HG03520 (cell line): ENCODE measurements at regions not wholly inside any gene's neighbourhood (a gene's known extent, or its start where the extent isn't known, plus 50 kb on each side); places are given as distances from the start of the nearest gene placed in this dataset.

Experiments
- ATAC-seq: cut with Tn5 transposase; IDR thresholded peaks from one replicate; pipeline ENCODE4 v1.9.1; 2021; ENCODE audit warnings: mild to moderate bottlenecking, moderate library complexity; ENCODE audit not compliant: unreplicated experiment

DNA sequence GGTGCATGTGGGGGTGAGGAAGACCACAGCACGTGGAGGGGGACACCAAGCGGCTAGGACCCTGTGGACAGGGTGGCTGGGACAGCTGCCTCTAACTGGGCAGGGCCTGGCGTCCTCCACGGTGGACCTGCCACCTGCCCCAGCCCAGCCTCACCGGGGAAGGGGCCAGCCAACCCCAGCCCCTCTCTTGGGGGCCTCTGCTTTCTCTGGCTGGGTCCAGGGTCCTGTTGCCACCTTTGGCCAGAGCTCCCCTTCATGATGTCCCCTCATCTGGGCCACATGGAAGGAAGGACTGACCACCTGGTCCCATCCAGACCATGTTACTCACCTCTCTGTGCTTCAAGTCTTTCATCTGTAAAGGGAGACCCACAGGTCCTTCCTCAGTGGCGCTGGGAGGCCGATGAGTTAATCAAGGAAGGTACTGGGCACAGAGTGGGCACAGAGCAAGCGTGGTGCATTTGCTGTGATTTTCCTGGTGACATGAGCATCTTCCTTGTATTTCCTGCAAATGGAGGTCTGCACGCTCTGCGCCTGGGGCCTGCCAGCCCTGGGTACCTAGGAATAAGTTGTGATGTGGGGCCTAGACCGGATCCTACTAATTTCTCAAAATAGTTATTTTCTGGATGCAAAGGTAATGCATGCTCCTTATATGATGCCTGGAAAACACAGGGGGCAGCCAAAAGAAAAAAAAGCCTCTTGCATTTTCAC is 538.4 kb downstream of the TBC1D22A start:
- ATAC-seq: no peak

DNA sequence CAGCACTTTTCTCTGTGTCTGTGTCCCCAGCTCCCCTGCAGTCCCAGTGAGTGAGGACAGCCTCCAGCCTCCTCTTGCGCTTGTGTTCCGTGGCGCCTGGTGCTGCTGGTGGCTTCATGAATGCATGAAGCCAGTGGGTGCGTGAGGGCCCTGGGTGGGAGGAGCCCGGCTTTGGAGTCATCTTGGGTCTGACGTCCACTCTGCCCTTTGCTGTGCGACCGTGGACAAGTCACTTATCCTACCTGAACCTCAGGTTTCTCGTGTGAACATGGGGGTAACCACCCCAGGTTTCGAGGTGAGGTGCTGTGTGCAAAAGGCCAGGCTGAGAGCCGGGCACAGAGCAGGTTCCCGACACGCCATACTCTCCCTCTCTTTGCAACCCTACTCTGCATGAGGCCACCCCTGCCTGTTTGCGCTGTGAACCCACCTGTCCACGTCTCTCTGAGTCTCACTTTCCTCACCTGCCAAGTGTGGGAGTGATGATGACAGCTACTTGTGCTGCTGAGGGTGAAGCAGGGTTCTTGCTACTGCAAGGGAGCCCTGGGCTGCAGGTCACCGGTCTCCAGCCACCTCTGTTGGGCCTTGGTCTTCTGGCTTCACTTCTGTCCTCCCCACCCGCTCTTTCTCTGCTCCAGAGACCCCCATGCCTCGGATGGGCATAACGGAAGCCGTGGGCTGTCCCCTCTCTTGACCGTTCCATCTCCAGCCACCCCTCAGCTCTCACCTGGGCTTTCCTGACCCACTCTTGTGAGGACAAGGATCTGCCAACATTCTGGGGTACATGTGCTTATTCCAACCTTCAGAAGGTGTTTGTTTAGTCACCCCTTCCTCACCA is 537.6 kb downstream of the TBC1D22A start:
- ATAC-seq: no peak

DNA sequence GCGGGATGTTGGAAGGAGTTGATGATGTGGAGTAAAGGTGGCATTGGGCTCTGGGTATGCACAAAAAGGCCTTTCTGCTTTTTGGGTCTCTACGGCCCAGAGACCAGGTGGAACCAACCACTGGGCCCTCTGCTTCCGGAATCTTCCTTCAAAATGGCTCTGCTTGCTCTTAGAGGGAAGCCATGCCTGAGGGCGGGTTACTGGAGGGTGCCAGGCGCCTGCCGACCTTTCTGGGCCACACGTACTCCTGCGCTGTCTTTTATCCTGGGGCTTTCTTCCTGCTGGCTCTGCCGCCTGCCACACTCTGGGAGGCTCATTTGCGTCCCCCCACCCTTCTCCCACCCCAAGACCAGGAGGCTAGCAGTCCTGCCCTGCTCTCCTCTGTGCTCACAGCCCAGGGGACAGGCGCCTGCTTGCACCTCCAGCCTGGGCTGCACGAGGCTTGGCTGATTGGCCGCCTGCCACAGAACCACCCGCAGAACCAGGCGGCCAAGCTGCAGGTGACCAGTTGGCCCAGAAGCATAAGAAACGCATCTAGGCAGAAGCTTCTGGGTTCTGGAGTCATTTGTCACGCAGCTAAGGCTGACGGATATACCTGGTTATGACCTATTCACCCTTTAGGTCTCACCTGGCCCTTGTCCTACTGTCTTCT is 536.9 kb downstream of the TBC1D22A start:
- ATAC-seq: no peak

DNA sequence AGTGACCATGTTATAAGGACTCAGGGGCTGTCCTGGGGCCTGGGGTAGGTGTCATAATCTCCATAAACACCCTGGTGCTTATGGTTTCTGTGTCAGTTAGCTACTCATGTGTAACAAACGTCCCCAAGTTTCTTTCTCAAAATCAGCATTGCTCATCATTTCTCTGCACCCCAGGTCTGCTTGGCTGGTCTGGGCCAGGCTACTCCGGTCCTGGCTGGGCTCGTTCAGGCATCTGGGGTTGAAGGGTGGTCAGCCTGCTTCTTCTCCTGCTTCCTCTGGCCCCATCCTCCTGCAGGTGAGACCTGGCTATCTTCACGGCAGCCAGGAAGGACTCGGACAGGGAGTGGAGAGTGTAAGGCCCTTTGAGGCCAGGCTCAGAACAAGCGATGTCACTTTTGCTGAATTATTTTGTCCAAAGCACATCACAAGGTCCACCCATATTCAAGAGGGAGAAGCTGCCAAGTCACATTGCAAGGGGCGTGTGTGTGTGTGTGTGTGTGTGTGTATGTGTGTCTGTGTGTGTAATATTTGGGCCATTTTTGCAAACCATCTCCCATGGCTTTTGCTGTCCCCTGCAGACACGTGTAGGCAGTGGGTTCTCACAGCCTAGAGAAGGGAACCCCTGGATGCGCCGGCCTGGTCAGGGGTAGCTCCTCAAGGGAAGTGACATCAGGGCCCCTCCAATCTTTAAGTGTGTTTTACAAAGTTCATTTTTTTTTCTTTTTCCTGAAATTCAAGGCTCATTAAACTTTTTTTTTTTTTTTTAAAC is 535.8 kb downstream of the TBC1D22A start:
- ATAC-seq: no peak

DNA sequence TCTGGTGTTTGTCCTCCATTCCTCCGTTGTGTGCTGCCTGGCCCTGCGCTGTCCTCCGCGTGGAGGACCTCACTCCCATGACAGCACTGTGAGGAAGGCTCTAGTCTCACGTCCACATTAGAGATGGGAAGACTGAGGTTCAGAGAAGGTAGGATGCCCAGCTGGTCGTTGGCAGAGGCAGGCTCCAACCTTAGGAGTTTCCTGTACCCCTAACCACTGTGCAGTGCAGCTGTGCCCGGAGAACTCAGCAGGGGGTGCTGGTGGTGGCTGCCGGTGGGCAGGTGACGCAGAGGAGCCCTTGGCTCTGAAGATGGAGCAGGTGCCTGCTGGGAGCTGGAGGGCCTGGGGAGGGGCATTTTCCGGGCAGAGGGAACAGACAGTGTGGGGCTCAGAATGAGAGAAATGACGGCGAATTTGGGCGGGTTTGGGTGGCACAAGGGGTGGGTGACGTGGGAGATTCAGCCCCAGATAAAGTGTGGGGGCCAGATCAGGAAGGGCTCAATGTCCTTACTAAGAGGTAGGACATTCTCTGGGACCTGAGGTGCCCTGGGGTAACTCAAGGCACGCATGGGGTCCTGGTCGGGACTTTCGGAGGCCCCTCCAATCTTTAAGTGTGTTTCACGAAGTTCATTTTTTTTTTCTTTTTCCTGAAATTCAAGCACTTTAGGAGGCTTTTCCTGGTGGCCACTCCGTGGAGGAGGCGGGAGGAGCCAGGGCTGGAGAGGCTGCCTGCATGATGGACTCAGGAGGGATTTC is 535.0 kb downstream of the TBC1D22A start:
- ATAC-seq: no peak

DNA sequence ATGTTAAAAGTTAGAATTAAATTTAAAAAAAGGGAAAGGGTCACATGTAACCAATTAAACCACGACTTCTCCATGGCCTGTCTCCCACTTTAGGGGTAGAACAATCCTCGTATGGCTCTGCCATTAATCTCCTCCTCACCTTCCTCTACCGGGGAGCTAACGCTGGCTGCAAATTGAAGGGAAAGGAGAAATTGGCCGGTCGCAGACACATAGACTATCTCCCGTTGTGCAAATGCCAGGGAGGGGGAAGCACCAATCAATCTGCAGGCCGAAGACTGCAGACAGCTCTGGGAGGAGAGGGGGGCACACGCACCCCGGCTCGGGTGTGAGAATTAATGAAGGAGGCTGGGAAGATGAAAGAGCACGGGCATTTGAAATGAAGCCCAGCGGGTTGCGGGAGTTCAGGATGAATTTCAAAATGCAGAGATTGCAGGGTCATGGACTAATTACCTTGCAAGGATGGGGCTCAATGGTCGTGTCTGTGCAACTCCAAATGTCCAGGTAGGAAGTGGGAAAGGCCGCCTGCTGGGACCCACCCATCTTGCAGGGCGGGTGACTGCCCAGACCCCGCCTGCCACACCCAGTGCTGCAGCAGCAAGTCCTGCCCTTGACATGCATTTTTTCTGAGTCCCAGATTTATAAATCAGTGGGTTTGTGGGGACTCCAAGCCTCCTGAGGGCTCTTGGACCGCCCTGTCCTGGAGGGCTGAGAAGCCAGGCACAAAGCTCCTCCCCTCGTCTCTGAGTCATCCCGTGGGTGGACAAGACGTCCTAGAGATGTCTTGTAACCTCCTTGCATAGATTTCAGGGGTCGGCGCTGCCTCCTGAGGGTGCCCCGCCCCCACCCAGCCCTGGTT is 534.2 kb downstream of the TBC1D22A start:
- ATAC-seq: no peak

DNA sequence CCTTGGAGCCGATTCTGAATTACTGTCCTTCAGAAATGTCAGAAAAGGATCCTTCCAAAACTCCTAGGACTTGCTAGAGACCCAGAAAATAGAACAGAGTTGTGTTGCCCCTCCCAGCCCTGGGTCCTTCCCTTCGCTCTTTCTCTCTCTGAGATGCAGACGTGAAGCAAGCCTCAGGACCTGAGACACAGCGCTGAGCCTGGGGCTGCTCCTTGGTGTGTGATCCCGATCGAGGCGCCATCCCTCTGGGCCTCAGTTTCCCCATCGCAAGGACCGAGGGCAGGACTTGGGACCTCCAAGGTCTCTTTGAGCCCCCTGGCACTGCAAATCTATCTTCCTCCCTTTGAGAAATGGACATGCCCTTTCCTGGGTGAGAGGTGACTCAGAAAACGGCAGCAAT is 533.5 kb downstream of the TBC1D22A start:
- ATAC-seq: no peak

DNA sequence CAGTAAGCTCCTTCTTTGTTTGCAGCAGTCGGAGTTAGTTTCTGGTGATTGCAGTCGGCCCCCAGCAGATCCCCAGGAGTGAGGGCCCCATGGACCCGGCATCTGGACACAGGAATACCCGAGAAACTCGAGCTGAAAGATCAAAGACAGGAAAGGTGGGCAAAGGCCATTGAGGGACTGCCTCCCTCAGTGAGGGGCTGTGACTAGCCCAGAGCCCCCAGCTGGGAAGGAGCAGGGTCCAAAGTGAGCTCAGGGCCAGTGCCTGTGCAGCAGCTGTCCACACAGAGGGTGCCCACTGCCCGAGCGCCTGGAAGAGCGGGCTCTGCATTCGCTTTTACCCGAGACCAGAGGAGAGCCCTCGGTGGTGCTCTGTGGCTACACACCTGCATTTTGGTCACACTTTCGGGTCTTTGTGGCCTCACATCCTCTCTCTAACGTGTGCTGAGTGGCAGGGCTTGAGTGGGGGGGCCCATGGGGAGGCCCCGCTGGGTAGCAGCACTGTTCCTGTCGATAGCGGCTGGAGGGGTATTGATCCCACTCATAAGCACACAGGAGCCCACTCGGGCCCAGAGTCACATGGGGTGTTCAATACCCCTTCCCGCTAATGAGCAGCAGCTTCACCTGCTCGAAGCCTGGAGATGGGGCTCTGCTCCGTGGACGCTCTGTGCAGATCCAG is 532.9 kb downstream of the TBC1D22A start:
- ATAC-seq: no peak

DNA sequence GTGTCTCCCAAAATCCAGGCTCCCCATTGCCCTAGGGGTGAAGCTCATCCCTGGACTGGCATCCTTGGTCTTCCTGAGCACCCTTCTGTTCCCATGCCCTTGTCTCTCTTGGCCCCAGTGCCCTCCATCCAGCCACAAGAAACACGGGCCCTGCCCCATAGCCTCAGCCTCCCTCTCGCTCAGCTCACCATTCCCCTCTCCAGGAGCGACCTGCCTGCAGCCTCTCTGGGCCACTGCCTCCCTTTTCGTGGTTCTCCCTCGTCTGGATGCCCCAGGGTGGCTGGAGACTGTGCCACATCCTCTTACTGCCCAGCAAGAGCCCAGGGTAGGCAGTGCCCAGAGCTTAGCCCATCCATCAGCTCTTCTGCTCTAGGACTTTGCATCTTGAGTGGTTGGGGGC is 532.1 kb downstream of the TBC1D22A start:
- ATAC-seq: no peak

DNA sequence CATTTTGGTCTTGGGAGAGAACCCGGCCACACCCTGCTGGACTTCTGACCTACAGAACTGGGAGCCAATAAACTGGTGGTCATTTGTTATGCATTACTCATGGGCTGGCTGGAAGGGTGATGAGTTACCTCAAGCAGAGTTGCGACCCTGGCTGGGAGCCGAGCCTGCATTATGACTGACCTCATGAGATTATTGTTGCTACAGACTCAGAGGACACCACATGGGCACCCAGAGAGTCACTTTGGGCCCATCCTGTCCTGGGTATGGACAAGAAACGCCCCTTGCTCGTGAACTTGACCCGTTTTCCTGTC is 531.7 kb downstream of the TBC1D22A start:
- no peak for ATAC-seq

DNA sequence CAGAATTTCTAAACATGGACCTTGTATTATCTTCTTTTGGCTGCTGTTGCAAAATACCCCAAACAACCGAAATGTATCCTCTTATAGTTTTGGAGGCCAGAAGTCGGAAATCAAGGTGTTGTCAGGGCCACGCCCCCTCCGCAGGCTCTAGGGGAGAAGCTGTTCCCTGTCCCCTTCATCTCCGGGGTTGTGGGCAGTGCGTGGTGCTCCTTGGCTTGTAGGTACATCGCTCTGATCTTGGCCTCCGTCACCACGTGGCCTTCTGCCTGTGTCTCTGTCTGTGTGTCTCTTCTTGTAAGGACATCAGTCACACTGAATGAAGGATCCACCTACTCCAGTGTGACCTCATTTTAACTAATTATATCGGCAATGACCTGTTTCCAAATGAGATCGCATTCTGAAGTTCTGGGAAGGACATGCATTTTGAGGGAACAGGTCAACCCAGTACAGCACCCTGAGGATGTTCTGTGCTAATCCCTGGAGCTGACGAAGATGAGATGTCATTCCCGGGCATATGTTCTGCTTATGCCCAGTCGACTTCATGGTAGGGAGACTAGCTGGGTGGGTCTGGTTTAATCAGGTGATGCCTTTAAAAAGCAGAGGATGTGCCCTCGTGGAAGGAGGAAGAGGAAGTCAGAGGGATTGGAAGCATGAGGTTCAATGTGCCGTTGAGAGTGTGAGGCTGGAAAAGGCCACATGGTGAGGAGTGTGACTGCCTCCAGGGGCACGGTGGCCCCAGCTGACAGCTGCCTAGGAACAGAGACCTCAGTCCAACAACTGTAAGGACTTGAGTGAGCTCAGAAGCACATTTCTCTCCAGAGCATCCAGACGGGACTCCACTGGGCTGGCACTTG is 531.1 kb downstream of the TBC1D22A start:
- no peak for ATAC-seq

DNA sequence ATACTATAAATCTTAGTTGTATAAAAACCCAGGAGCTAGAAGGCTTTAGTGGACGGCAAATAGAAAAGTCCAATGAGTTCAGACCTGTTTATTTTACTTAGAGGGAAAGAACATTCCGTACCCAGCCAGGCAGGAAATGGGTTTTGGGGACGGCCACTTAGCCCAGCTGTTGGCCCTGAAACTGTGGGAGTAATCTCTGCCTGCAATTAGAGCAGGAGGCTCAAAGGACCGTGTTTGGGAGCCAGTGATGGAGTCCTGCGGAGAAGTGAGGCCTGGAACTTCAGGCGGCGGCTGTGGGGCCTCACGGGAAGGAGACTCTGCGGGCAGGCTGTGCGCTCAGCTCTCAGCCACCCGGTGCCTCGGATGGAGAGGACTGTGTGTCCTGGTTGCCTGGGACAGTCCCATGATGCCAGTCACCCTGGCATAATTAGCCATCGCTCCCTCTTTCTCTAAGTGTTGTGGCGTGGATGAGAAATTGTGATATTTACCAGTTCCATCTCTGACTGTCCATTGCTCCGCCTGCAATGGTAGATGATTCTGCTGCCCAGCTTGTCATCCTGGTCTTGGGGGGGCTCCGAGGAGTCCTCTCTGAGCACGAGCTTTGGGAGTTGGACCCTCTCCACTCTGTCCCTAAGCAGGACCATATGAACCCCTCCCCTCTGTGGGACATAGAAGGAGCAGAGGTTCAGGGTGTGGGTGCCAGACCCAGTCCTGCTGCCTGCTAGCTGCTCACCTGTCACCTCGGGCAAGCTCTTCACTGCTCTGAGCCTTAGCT is 530.3 kb downstream of the TBC1D22A start:
- no peak for ATAC-seq

DNA sequence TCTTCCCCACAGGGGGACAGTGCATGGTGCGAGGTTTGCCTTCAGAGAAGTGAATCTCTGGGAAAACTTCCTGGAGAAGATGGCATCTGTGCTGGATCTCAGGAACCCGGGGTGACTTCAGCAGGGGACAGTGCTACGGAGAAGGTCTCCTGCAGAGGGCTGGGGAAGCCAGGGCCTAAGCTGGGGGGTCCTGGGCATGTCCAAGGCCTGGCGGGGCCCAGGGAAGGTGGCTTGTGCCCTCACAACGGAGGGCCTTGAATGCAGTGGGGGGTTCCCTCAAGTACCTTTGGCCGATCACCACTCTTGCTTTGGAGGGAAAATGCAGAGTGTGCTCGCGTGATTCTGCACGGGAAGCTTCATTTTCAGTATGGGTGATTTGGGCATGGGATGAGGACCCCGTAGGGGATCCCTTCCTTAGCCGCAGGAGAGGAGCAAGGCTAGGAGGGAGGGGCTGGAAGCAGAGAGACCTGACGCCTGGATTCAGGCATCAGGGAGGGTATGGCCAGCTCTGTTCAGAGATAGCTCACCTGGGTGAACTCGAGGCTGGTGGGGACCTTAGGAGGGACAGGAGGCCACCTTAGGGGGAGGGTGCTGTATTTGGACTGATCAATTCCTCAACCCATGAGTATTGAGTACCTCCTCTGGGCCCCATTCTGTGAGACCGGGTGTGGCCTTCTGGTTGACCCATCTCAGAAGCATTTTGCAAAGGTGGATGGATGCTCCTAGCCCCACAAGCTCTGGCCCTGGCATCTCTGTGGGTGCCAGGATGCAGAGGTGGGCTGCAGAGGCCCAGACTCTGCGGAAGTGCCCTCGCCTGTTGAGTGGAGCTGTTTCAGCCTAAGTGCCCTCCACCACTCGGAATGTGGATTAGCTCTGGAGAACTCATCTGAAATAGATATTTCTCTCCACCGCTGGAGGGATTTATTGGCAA is 529.4 kb downstream of the TBC1D22A start:
- no peak for ATAC-seq

DNA sequence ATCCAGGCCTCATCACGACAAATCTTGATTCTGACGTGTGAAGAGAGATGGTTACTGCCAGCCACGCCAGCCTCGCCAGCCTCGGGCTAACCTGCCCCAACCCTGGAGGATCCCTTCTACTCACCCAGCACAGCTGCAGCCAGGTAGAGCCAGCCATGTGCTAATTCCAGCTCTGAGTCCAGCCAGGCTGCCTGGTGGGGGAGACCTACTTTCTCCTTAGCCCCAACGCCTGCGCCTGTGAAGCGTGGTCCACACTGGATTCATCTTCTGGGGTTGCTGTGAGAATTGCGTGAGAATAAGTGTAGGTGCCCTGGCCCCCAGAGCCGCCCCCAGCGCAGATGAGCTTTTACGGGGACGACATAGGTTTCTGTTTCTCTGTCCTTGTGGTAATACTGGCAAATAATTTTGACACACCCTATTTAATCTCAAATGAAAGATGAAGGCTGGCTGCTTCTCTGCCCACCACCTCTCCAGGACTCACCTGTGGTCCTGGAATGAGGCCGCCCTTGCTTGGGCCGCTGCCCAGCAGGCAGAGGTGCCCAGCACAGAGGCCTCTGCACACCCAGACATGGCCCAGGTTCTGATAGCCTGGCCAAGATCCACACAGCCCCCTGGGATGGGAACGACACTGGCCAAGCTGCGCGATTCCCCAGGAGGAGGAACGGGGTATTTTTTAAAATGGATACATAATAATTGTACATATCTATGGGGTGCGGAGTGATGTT is 528.4 kb downstream of the TBC1D22A start:
- ATAC-seq: no peak

DNA sequence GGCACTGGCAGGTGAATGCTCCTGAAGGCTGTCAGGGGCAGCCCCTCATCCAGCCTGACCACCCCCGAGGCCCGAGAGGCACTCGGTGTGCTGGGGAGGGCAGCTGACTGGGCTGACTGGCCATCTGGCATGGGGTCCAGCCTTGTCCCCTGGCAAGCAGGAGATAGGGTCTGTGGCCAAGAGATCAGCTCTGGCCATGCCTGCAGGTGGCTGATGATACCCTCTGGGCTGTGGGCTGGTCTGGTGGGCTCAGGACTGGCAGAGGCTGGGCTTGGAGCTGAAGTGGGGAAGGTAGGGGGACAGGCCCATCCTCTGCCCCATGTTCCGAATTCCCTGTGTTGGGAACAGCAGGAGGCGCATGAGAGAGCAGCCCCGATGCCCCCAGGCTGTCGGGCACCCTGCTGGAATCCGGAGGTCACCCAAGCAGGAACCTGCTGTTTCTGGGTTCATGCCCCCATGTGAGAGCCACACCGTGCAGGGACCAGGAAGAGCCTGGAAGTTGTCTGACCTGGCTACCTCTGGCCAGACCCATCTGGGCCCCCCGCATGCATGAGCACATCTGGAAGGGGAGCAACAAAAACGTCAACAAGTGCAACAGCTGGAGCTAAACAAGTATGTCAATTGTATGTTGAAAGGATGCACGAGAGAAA is 527.0 kb downstream of the TBC1D22A start:
- ATAC-seq: no peak
